SK-N-SH treated with all-trans-retinoic acid at 6 μM for 48 hours (cell line): ENCODE measurements at regions not wholly inside any gene's neighbourhood (a gene's known extent, or its start where the extent isn't known, plus 50 kb on each side); places are given as distances from the start of the nearest gene placed in this dataset.

ENCODE experiments used
- ATAC-seq: fragments of 200-7000 bp; cut with Tn5 transposase; 3 replicates; pipeline ENCODE4 v1.9.1; 2020; ENCODE audit warnings: mild to moderate bottlenecking, moderate library complexity
- ARNTL ChIP-seq: fragments of 450-650 bp; formaldehyde crosslinking; IDR thresholded peaks from 2 replicates; pipeline ENCODE4 v1.5.0; 2020; ENCODE audit warnings: low read depth, mild to moderate bottlenecking, moderate library complexity, borderline replicate concordance
- BACH2 ChIP-seq: fragments of 250-450 bp; sonication (Bioruptor Pico); IDR thresholded peaks from 2 replicates; pipeline ENCODE4 v1.9.0; 2021; ENCODE audit warnings: mild to moderate bottlenecking, borderline replicate concordance
- CSDC2 ChIP-seq: fragments of 250-450 bp; sonication (Bioruptor Pico); IDR thresholded peaks from 2 replicates; pipeline ENCODE4 v1.5.0; 2020; ENCODE audit warnings: mild to moderate bottlenecking, moderate library complexity
- CSRNP3 ChIP-seq: fragments of 250-450 bp; sonication (Bioruptor Pico); IDR thresholded peaks from 2 replicates; pipeline ENCODE4 v1.5.1; 2021; ENCODE audit warnings: mild to moderate bottlenecking, moderate library complexity
- ESRRG ChIP-seq: fragments of 250-450 bp; sonication (Bioruptor Pico); IDR thresholded peaks from 2 replicates; pipeline ENCODE4 v1.6.1; 2021; ENCODE audit warnings: mild to moderate bottlenecking
- GLIS3 ChIP-seq: fragments of 250-450 bp; sonication (Bioruptor Pico); IDR thresholded peaks from 2 replicates; pipeline ENCODE4 v1.5.0; 2020; ENCODE audit warnings: mild to moderate bottlenecking, moderate library complexity
- ISL1 ChIP-seq: fragments of 250-450 bp; sonication (Bioruptor Pico); IDR thresholded peaks from 2 replicates; pipeline ENCODE4 v2.1.2; 2022; ENCODE audit warnings: mild to moderate bottlenecking, moderate library complexity
- OSR1 ChIP-seq: fragments of 250-450 bp; sonication (Bioruptor Pico); IDR thresholded peaks from 2 replicates; pipeline ENCODE4 v1.8.0; 2022; ENCODE audit warnings: moderate library complexity, mild to moderate bottlenecking, inconsistent platforms
- PATZ1 ChIP-seq: fragments of 250-450 bp; sonication (Bioruptor Pico); IDR thresholded peaks from 2 replicates; pipeline ENCODE4 v1.8.0; 2020; ENCODE audit warnings: mild to moderate bottlenecking, moderate library complexity, borderline replicate concordance
- POU6F1 ChIP-seq: fragments of 250-450 bp; sonication (Bioruptor Pico); IDR thresholded peaks from 2 replicates; pipeline ENCODE4 v1.8.0; 2021; ENCODE audit warnings: low read depth, mild to moderate bottlenecking, moderate library complexity, borderline replicate concordance
- RARB ChIP-seq: fragments of 250-450 bp; sonication (Bioruptor Pico); IDR thresholded peaks from 2 replicates; pipeline ENCODE4 v1.8.0; 2021; ENCODE audit warnings: mild to moderate bottlenecking, moderate library complexity
- SNAI2 ChIP-seq: fragments of 250-450 bp; sonication (Bioruptor Pico); IDR thresholded peaks from 2 replicates; pipeline ENCODE4 v1.5.0; 2020; ENCODE audit warnings: mild to moderate bottlenecking, moderate library complexity
- TCF4 ChIP-seq: fragments of 250-450 bp; sonication (Bioruptor Pico); IDR thresholded peaks from 2 replicates; pipeline ENCODE4 v1.8.0; 2021; ENCODE audit warnings: mild to moderate bottlenecking, moderate library complexity, borderline replicate concordance
- TOX ChIP-seq: fragments of 250-450 bp; sonication (Bioruptor Pico); IDR thresholded peaks from 2 replicates; pipeline ENCODE4 v1.8.0; 2021; ENCODE audit warnings: mild to moderate bottlenecking, moderate library complexity, borderline replicate concordance
- TSHZ2 ChIP-seq: fragments of 250-450 bp; sonication (Bioruptor Pico); IDR thresholded peaks from 2 replicates; pipeline ENCODE4 v1.5.0; 2020; ENCODE audit warnings: mild to moderate bottlenecking, moderate library complexity
- ZC3H10 ChIP-seq: fragments of 250-450 bp; sonication (Bioruptor Pico); IDR thresholded peaks from 2 replicates; pipeline ENCODE4 v1.5.1; 2021; ENCODE audit warnings: mild to moderate bottlenecking, moderate library complexity
- ZFP3 ChIP-seq: fragments of 250-450 bp; sonication (Bioruptor Pico); IDR thresholded peaks from 2 replicates; pipeline ENCODE4 v1.5.0; 2020; ENCODE audit warnings: mild to moderate bottlenecking, moderate library complexity
- ZFP30 ChIP-seq: fragments of 450-650 bp; formaldehyde crosslinking; IDR thresholded peaks from 2 replicates; pipeline ENCODE4 v1.5.0; 2022; ENCODE audit warnings: mild to moderate bottlenecking, moderate library complexity
- ZNF565 ChIP-seq: fragments of 450-650 bp; formaldehyde crosslinking; conservative IDR thresholded peaks from 2 replicates; pipeline ENCODE4 v1.5.0; 2020; ENCODE audit warnings: low read depth, mild to moderate bottlenecking, moderate library complexity
- ZNF70 ChIP-seq: fragments of 450-650 bp; formaldehyde crosslinking; IDR thresholded peaks from 2 replicates; pipeline ENCODE4 v1.5.0; 2020; ENCODE audit warnings: mild to moderate bottlenecking, moderate library complexity
- ZNF8 ChIP-seq: fragments of 450-650 bp; formaldehyde crosslinking; IDR thresholded peaks from 2 replicates; pipeline ENCODE4 v1.5.0; 2020; ENCODE audit warnings: mild to moderate bottlenecking, moderate library complexity

GRCh38 chr16:48790151-48790550, 180.2 kb upstream of the N4BP1 start (continued):
- no peak for TF ChIP-seq PATZ1 (CRISPR knock-in tag)

GRCh38 chr16:48788475-48788874, 178.5 kb upstream of the N4BP1 start:
- TF ChIP-seq RARB (CRISPR knock-in tag): no peak
- TF ChIP-seq BACH2 (CRISPR knock-in tag): no peak
- TF ChIP-seq ZFP3: no peak
- TF ChIP-seq ISL1 (CRISPR knock-in tag): no peak
- TF ChIP-seq ZNF565 (CRISPR knock-in tag): no peak
- TF ChIP-seq CSDC2 (CRISPR knock-in tag): no peak
- no peak for TF ChIP-seq ZC3H10 (CRISPR knock-in tag)
- TF ChIP-seq ZNF70 (CRISPR knock-in tag): no peak
- no peak for TF ChIP-seq GLIS3
- TF ChIP-seq ARNTL (CRISPR knock-in tag): no peak
- TF ChIP-seq TSHZ2 (CRISPR knock-in tag): no peak
- no peak for TF ChIP-seq POU6F1 (CRISPR knock-in tag)
- no peak for TF ChIP-seq SNAI2 (CRISPR knock-in tag)
- no peak for TF ChIP-seq OSR1 (CRISPR knock-in tag)
- no peak for ATAC-seq

- TF ChIP-seq ZNF565 (CRISPR knock-in tag) (no peak), ISL1 (CRISPR knock-in tag) (no peak), OSR1 (CRISPR knock-in tag) (no peak), ESRRG (CRISPR knock-in tag) (no peak), ZNF70 (CRISPR knock-in tag) (no peak), ZFP30 (CRISPR knock-in tag) (no peak)
- ATAC-seq: no peak
Observed at GRCh38 chr16:48745541-48745940, 135.6 kb upstream of the N4BP1 start.

- no peak for ATAC-seq
- TF ChIP-seq SNAI2 (CRISPR knock-in tag): no peak
- TF ChIP-seq TSHZ2 (CRISPR knock-in tag): no peak
- no peak for TF ChIP-seq TCF4 (CRISPR knock-in tag)
- no peak for TF ChIP-seq BACH2 (CRISPR knock-in tag)
- TF ChIP-seq ESRRG (CRISPR knock-in tag): no peak
- TF ChIP-seq PATZ1 (CRISPR knock-in tag): no peak
- no peak for TF ChIP-seq CSRNP3 (CRISPR knock-in tag)
- TF ChIP-seq GLIS3: no peak
- TF ChIP-seq RARB (CRISPR knock-in tag): no peak
- TF ChIP-seq ZC3H10 (CRISPR knock-in tag): no peak
- TF ChIP-seq ZNF8 (CRISPR knock-in tag): no peak
- TF ChIP-seq ZFP30 (CRISPR knock-in tag): no peak
- no peak for TF ChIP-seq TOX
- no peak for TF ChIP-seq POU6F1 (CRISPR knock-in tag)
Observed at GRCh38 chr16:48740964-48741363, 131.0 kb upstream of the N4BP1 start.
